Astrocyte of the spinal cord (primary cell): ENCODE measurements at regions not wholly inside any gene's neighbourhood (a gene's known extent, or its start where the extent isn't known, plus 50 kb on each side); places are given as distances from the start of the nearest gene placed in this dataset.
"Not testable (repeated sequence)": the region's sequence is repeated elsewhere in the genome, so short reads cannot be mapped to it uniquely, and the experiment has no call there.

ENCODE experiments used
- DNase-seq: peaks from one replicate; pipeline ENCODE4 v3.0.0; 2011; ENCODE audit warnings: low read depth, low spot score
- H3K4me3 ChIP-seq: 2 replicates; pipeline ENCODE4 v1.5.1; 2011; ENCODE audit warnings: low read depth, mild to moderate bottlenecking, low read length, moderate library complexity
- CTCF ChIP-seq: IDR thresholded peaks from 2 replicates; pipeline ENCODE4 v1.5.1; 2012; ENCODE audit warnings: low read depth, mild to moderate bottlenecking, low read length, inconsistent platforms
- in situ Hi-C: cut with HindIII; loops from 2 replicates; pipeline ENCODE4 v1.10.0; 2017; ENCODE audit warnings: low sequenced_read_pairs

- no peak for DNase-seq
- no peak overlapping the region for H3K4me3 ChIP-seq
- no peak for TF ChIP-seq CTCF
- in situ Hi-C loops = no loop called here
Observed at GRCh38 chr17:14581186-14581830, 280.4 kb downstream of the HS3ST3B1 start.

- in situ Hi-C loops = no loop called here
- no peak for TF ChIP-seq CTCF
- H3K4me3 ChIP-seq = no peak overlapping the region
- DNase-seq = no peak
Observed at GRCh38 chr17:14580499-14580898, 279.6 kb downstream of the HS3ST3B1 start.

GRCh38 chr17:14579716-14580115 lies 278.8 kb downstream of the HS3ST3B1 start:
- no peak for DNase-seq
- no peak overlapping the region for H3K4me3 ChIP-seq
- in situ Hi-C loops = no loop called here
- no peak for TF ChIP-seq CTCF

GRCh38 chr17:14575471-14575953 lies 274.6 kb downstream of the HS3ST3B1 start:
- in situ Hi-C loops = no loop called here

GRCh38 chr17:14560325-14560724 lies 259.4 kb downstream of the HS3ST3B1 start:
- DNase-seq, H3K4me3 ChIP-seq, in situ Hi-C loops: not testable (repeated sequence)

More at GRCh38 chr17:14575471-14575953, 274.6 kb downstream of the HS3ST3B1 start:
- no peak for TF ChIP-seq CTCF
- no peak overlapping the region for H3K4me3 ChIP-seq
- DNase-seq = peak; percentile 11

GRCh38 chr17:14559264-14560119 lies 258.6 kb downstream of the HS3ST3B1 start:
- in situ Hi-C loops = no loop called here
- no peak overlapping the region for H3K4me3 ChIP-seq
- no peak for DNase-seq
- TF ChIP-seq CTCF = no peak

GRCh38 chr17:14557480-14557879 lies 256.6 kb downstream of the HS3ST3B1 start:
- no peak for DNase-seq
- in situ Hi-C loops = no loop called here
- no peak overlapping the region for H3K4me3 ChIP-seq
- no peak for TF ChIP-seq CTCF
